PFSK-1 (cell line): ENCODE measurements at regions not wholly inside any gene's neighbourhood (a gene's known extent, or its start where the extent isn't known, plus 50 kb on each side); places are given as distances from the start of the nearest gene placed in this dataset.

Experiments used
- FOXP2 ChIP-seq: optimal IDR thresholded peaks from 2 replicates; pipeline ENCODE3; 2011; ENCODE audit warnings: borderline replicate concordance, control low read depth, inconsistent platforms; ENCODE audit not compliant: insufficient read depth; ENCODE audit errors: extremely low read length, extremely low read depth
- POLR2AphosphoS5 ChIP-seq: IDR thresholded peaks from 2 replicates; pipeline ENCODE4 v1.6.1; 2012; ENCODE audit warnings: low read depth, mild to moderate bottlenecking, control low read depth, low read length, moderate library complexity
- SIN3A ChIP-seq: IDR thresholded peaks from 2 replicates; pipeline ENCODE4 v1.6.1; 2012; ENCODE audit warnings: mild to moderate bottlenecking, low read length, moderate library complexity, borderline replicate concordance; ENCODE audit not compliant: insufficient read depth
- TAF1 ChIP-seq: IDR thresholded peaks from 2 replicates; pipeline ENCODE4 v1.6.1; 2012; ENCODE audit warnings: low read length, control low read depth, borderline replicate concordance; ENCODE audit not compliant: insufficient read depth
- TF ChIP-seq, protein P1 (sequence below), 2 experiments: IDR thresholded peaks; 2 replicates each; pipeline versions ENCODE4 v1.6.1 to v1.8.0; 2011 to 2012; ENCODE audit warnings: low read depth in 2 of 2, low read length in 2 of 2, control low read depth in 1 of 2, inconsistent platforms in 1 of 2, mild to moderate bottlenecking in 1 of 2, moderate library complexity in 1 of 2; ENCODE audit not compliant: insufficient read depth in 1 of 2

DNA sequence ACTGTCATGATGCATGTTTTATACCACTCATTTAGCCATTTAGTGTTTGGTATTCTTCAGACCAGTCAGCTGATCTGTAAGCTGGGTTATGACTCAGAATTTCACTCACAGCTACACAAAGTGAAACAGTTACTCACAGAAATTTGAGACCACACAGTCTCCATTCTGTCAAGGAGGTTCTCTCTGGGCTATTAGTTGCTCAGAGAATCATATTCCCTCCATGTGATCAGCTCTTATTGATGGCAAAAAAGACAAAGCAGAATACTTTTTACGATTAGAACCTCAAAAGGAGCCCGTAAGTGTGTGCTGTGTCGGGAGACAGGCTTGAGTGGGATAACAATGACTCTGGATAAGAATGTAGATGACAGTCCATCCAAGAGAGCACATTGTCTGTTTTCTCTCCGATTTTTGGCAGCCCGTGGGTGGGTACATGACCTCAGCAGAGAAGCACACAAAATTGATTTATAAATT, 277.6 kb upstream of the SORCS1 start:
- TF ChIP-seq, protein P1, sequence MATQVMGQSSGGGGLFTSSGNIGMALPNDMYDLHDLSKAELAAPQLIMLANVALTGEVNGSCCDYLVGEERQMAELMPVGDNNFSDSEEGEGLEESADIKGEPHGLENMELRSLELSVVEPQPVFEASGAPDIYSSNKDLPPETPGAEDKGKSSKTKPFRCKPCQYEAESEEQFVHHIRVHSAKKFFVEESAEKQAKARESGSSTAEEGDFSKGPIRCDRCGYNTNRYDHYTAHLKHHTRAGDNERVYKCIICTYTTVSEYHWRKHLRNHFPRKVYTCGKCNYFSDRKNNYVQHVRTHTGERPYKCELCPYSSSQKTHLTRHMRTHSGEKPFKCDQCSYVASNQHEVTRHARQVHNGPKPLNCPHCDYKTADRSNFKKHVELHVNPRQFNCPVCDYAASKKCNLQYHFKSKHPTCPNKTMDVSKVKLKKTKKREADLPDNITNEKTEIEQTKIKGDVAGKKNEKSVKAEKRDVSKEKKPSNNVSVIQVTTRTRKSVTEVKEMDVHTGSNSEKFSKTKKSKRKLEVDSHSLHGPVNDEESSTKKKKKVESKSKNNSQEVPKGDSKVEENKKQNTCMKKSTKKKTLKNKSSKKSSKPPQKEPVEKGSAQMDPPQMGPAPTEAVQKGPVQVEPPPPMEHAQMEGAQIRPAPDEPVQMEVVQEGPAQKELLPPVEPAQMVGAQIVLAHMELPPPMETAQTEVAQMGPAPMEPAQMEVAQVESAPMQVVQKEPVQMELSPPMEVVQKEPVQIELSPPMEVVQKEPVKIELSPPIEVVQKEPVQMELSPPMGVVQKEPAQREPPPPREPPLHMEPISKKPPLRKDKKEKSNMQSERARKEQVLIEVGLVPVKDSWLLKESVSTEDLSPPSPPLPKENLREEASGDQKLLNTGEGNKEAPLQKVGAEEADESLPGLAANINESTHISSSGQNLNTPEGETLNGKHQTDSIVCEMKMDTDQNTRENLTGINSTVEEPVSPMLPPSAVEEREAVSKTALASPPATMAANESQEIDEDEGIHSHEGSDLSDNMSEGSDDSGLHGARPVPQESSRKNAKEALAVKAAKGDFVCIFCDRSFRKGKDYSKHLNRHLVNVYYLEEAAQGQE (IDR thresholded peaks at IDR 0.05; ENCODE audit: insufficient read depth in 1 of 2, low read depth in 2 of 2, low read length in 2 of 2): no peak
- TF ChIP-seq TAF1 (no peak), FOXP2 (no peak), SIN3A (no peak), POLR2AphosphoS5 (no peak)

DNA sequence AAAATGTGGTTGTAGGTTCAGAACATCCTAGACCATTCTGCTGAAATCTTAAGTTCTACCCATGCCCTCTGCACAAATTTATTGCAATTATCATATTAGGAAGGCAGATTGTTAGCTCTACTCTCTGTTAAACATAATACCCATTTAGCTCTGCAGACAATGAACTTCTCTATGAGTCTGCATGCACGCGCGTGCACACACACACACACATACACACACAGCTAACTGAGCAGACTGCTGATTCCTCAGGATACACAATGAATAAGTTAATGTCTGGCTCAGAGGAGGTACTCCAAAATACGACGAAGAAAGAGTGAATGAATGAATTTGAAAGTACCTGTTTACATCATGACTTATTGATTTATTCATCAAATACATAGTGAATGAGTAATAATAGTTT, 276.2 kb upstream of the SORCS1 start:
- no peak for TF ChIP-seq POLR2AphosphoS5
- TF ChIP-seq SIN3A: no peak
- no peak for TF ChIP-seq FOXP2
- TF ChIP-seq, protein P1 (IDR thresholded peaks at IDR 0.05; ENCODE audit: insufficient read depth in 1 of 2, low read depth in 2 of 2, low read length in 2 of 2): no peak
- no peak for TF ChIP-seq TAF1

DNA sequence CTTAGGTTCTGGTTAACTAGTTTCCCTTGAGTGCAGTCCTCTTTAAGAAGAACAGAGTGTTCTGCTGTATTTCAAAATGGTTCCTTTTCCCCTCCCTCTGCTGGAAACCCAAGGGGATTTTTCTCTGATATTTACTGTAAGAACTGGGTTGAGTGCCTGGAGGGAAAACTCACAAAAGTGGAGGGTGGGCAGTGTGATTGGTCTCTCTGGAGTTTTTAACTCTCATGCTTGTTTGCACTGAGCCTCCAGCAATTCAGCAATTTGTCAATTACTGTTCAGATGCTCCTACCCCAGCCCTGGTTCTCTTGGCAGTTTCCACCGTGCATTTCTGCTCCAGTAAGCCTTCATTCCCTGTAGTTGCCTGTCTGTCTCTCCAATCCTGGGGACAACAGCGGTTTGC, 273.4 kb upstream of the SORCS1 start:
- TF ChIP-seq, protein P1 (IDR thresholded peaks at IDR 0.05; ENCODE audit: insufficient read depth in 1 of 2, low read depth in 2 of 2, low read length in 2 of 2): no peak
- TF ChIP-seq SIN3A (no peak), FOXP2 (no peak), POLR2AphosphoS5 (no peak), TAF1 (no peak)

DNA sequence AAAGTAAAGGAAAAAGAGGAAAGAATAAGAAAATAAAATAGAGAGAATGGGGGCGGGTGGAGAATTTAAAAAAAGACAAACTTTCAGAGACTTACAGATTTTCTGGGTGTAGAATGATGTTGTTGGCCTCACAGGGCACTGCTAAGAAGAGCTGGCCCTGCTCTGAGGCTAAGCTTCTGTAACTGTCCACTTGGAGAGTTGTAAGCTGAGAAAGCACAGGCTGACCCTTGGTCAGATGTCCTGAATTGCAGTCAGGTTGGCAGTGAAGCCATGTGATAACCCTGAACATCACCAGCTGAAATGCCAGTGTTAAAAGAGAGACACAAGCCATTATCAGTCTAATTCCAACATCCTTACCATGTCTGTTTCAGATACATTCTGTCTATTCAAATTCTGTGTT, 272.1 kb upstream of the SORCS1 start:
- TF ChIP-seq TAF1: no peak
- no peak for TF ChIP-seq FOXP2
- TF ChIP-seq SIN3A: no peak
- no peak for TF ChIP-seq POLR2AphosphoS5
- TF ChIP-seq, protein P1 (IDR thresholded peaks at IDR 0.05; ENCODE audit: insufficient read depth in 1 of 2, low read depth in 2 of 2, low read length in 2 of 2): no peak

DNA sequence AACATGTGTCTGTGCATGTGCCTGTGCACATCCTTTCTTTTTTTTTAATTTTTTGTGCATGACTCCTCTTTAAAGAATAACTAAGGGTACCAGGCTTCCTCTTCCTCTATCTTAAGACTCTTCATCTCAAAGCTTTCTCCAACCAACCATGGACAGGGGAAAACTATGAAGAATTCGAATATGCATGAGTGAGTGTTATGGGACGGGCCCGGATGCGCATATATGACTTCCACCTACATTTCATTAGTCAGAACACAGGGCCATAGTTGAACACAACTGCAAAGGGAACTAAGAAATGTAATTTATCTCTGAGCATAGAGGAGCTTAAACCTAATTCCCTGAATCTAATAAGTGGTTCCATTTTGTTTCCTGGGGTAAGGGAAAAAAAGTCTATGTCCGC, 270.3 kb upstream of the SORCS1 start:
- TF ChIP-seq, protein P1 (IDR thresholded peaks at IDR 0.05; ENCODE audit: insufficient read depth in 1 of 2, low read depth in 2 of 2, low read length in 2 of 2): no peak
- no peak for TF ChIP-seq SIN3A
